ENCODE measurements at regions not wholly inside any gene's neighbourhood (a gene's known extent, or its start where the extent isn't known, plus 50 kb on each side); places are given as distances from the start of the nearest gene placed in this dataset.
"Not testable (repeated sequence)": the region's sequence is repeated elsewhere in the genome, so short reads cannot be mapped to it uniquely, and the experiment has no call there.

DNA sequence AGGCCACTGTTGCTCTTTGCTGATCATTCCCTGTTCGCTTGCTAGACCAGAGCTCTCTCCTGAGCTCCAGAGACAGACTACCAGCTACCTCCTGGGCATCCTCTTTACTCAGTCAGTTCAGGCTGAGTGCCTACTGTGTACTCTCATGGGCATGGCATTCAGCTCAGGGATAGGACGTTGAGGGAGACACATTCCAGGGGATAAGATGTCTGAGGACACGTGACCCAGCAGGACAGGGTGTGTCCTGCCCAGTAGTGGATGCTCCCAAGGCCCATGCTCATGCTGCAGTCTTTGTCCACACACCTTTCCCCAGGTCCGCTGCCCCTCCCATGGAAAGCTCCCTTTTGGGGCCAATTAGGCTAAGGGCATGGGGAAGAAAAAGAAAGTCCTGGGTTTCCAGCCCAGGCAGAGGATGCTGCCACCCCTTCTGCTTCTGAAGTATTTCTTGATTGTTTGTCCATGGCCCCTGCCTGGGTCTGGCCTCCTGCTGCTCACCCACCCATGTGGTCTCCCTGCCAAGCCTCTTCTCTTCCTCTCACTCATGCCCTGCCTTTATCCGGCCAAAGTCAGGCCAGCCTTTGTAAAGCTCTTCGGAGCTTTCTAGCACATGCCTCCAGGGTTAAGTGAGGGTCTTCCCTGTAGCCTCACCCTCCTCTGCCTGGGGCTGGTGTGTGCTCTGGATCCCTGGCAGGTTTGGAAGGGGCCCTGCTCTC is 60.5 kb upstream of the PITX1 start:
- no peak for DNase-seq (ENCODE audit: low spot score)

DNA sequence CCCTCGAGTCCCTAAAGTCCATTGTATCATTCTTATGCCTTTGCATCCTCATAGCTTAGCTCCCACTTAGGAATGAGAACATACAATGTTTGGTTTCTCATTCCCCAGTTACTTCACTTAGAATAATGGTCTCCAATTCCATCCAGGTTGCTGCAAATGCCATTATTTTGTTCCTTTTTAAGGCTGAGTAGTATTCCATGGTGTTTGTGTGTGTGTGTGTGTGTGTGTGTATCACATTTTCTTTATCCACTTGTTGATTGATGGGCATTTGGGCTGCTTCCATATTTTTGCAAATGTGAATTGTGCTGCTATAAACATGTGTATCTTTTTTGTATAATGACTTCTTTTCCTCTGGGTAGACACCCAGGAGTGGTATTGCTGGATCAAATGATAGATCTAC is 59.5 kb upstream of the PITX1 start:
- not testable (repeated sequence) for DNase-seq (ENCODE audit: low spot score)

DNA sequence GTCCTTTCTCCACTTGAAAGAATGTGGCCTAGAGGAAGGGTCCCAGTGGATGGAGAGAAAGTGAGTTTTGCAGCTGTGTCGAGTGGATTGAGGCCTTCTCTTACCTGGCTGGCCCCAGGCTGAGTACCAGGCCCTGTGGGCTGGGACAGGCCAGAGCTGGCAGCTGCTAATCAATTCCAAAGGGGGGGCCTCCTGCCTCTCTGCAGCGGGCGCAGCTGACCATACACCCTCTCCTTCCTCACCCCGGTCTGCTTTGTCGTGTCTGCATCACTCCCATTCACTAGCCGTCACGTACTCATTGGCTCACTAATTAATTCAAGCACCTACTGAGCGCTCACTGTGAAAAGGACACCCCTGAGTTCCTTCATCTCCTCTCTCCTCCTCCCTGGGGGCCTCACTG is 58.4 kb upstream of the PITX1 start:
- no peak for DNase-seq (ENCODE audit: low spot score)

DNA sequence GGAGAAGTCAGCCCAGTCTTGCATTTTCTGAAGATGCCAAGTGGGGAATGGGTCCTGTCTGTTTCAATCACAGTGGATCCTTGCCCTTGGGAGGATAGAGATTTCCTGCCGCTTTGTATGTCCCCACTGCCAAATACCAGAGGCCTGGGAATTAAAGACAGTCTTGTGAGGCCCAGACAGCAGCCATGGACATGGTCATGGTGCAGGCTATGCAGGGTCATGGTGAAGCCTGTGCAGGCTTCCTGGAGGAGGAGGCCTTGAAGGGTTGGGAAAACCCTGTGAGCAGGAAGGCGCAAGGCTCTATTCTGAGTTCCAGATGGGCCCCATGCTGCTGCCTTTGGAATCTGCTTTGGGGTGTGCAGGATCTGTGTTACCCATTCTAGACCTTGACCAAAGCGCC is 57.3 kb upstream of the PITX1 start:
- DNase-seq (ENCODE audit: low spot score): no peak

DNA sequence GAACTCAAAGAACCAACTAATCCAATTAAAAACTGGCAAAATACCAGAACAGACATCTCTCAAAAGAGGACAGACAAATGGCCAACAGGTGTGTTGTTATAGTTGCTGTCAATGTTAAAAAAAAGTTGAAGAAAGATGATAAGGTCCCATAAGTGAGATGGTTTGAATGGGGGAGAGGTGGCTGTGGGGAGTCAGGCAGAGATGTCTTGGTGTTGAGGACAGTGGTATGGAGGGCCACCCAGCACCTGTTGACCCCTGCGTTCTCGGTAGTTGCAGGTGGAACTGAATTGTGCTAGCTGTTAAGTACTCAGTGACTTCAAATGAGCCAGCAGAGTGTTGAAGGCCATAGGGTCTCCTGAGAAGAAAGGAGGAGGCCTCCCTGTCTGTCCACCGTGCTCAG is 55.9 kb upstream of the PITX1 start:
- DNase-seq (ENCODE audit: low spot score): no peak

DNA sequence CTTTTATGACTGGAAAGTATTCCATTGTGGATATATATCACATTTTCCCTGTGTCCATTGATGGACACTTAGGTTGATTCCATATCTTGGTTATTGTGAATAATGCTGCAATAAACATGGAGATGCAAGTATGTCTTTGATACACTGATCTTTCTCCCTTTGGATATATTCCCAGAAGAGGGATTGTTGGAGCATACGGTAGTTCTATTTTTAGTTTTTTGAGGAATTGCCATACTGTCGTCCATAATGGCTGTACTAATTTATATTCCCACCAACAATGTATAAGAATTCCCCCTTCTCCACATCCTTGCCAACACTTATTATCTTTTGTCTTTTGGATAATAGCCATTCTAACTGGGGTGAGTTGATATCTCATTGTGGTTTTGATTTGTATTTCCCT is 54.9 kb upstream of the PITX1 start:
- DNase-seq (ENCODE audit: low spot score): no peak

DNA sequence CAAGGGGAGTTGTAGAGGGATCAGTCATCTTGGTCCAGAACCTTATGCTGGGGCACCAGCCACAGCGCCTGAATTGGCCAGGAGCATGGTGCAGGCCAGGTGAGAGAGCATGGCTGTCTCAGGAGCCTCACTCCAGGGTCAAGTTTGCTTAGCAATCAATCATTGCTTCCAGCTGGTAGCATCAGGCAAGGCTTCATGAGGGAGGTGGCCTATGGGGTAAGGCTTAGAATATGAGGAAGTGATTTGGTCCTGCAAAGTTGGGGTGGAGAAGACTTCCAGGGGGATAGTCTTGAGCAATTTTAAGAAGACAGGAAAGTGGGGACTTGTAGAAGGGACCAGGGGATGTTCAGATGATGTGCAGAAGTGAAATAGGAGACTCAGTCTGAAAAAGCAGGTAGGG is 53.9 kb upstream of the PITX1 start:
- no peak for DNase-seq (ENCODE audit: low spot score)

DNA sequence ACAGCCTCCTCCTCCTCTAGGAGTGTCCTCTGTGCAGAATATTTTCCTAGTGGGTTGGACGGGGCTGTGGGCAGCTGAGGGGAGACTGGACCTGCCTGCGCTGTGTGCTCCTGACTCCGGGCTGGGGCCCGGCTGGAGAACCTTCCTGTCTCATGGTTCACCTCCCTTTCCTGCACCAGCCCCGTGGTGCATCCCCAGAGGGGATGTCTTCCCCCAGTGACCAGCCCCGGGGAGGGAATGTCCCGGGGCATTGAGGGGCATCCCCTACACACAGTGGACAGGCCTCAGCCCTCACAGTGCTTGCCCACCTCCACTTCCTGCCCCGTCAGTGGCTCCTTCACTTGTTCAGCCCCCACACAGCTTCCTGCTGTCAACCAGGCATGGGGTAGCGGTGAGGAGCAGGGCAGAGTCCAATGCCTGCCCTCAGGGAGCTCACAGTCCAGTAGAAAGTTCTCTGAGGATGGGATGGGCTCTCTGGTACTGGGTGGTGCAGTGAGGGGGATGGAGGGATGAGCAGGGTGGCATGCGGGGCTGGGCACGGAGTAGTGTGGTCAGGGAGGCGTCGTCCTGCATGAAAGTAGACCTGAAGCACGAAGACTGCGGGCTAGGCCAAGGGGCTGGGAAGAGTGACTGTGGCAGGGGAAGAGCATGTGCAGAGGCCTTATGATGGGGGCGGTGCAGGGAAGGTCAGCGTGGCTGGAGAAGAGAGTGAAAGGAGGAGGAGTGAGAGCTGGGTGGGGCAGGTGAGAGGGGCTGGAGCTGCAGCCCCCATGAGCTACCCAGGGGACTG is 52.1 kb upstream of the PITX1 start:
- no peak for DNase-seq (ENCODE audit: low spot score)

DNA sequence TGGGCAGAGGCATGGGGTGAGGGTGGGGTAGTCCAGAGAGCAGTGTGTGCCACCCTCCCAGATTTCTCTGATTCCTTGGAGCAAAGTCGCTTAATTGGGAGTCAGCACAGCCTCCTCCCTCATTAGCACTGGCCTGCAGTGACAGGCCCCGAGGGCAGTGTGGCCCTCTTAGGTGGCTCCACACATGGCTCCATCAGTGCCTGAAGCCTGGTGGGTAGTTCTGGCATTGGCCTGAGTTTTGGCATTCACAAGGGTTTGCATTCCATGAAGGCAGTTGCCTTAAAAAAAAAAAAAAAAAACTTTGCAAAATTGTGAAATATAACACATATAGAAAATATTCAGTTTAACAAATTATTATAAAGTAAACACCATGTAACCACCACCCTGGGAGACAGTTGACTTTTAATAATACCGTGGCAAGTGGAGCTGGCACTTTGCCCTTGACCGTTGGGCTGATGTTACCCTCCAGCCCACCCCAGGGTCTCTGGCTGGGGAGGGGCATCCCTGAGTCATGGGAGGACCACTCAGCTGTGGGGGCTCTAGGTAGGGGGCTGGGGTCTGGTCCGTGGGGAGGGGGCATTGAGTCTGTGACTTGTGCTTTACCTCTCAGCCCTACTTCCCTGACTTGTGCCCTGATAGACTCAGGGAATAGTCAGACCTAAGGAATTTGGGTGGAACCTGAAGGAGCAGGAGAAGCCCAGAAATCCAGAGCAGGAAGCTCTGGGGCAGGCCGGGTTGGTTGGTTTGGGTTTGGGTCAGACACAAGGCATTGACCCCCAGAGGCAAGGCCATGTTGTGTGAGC is 51.3 kb upstream of the PITX1 start:
- no peak for DNase-seq (ENCODE audit: low spot score)

Measured in pons (tissue), 1 donor.